ENCODE measurements at regions not wholly inside any gene's neighbourhood (a gene's known extent, or its start where the extent isn't known, plus 50 kb on each side); places are given as distances from the start of the nearest gene placed in this dataset.

- TF ChIP-seq YY1 (IDR thresholded peaks at IDR 0.05; ENCODE audit: low read depth, low read length) (no peak), CBX5 (IDR thresholded peaks at IDR 0.05; ENCODE audit: low read depth, low read length) (no peak), KDM1A (IDR thresholded peaks at IDR 0.05; ENCODE audit: borderline replicate concordance, low read length) (no peak), MAX (IDR thresholded peaks at IDR 0.05) (no peak), CEBPB (IDR thresholded peaks at IDR 0.05; ENCODE audit: low read depth, low read length) (no peak), TBP (IDR thresholded peaks at IDR 0.05; ENCODE audit: low read depth, low read length) (no peak), SIX5 (IDR thresholded peaks at IDR 0.05; ENCODE audit: low read depth, low read length) (no peak)
Observed at GRCh38 chr2:34403512-34403911, 804.4 kb upstream of the FAM98A start (continued).

All from H1 (cell line).